ENCODE measurements at regions not wholly inside any gene's neighbourhood (a gene's known extent, or its start where the extent isn't known, plus 50 kb on each side); places are given as distances from the start of the nearest gene placed in this dataset.

DNA sequence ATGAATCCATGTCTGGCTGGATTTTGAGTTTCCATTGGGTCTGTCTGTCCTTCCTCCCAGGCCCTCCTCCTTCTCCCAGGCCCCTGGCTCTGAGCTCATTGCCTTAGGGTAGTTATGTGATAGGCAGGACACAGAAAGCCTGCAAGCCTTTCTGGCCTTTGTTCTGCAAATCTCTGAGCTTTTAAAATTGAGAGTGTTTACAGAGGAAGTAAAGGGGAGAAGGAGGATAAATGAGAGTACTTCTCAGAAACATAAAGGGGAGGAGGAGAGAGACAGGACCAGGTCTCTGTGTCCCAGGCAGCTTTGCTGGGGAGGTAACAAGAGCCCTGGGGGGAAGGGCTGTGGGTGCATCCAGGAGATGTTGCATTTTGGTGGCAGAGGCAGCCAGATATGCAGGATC is 126.7 kb downstream of the FOXD2 start:
- H3K9me3 ChIP-seq (ENCODE audit: control insufficient read depth, low read length, poor library complexity, severe bottlenecking) = no peaks in the 10 kb centered on the region
- DNase-seq (no peak), ATAC-seq (no peak)
- no peaks in the 10 kb centered on the region for H3K36me3 Mint-ChIP-seq (ENCODE audit: low read depth)
- H3K27me3 Mint-ChIP-seq = peaks cover 69% of the 10 kb centered on the region
- no peak overlapping the region for H3K4me3 Mint-ChIP-seq
- H3K4me1 Mint-ChIP-seq = no peaks in the 10 kb centered on the region
- no peak overlapping the region for H3K27ac Mint-ChIP-seq

DNA sequence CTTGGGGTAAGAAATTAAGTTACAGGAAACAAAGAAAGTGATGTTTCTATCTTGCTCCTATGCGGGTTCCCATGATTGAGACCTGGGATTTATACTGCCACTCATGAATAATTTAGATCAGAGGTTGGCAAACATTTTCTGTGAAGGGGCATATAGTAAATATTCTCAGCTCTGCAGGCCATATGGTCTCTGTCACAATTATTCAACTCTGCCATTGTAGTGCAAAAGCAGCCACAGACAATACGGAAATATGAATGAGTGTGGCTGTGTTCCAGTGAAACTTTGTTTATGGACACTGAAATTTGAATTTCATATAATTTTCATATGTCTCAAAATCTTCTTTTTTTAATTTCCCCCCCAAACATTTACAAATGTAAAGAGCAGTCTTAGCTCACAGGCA is 127.2 kb downstream of the FOXD2 start:
- Mint-ChIP-seq H3K36me3 (ENCODE audit: low read depth) (no peaks in the 10 kb centered on the region), H3K27me3 (peaks cover 71% of the 10 kb centered on the region), H3K4me1 (no peaks in the 10 kb centered on the region), H3K27ac (no peak overlapping the region), H3K4me3 (no peak overlapping the region)
- H3K9me3 ChIP-seq (ENCODE audit: control insufficient read depth, low read length, poor library complexity, severe bottlenecking) = no peaks in the 10 kb centered on the region
- ATAC-seq (no peak), DNase-seq (no peak)

DNA sequence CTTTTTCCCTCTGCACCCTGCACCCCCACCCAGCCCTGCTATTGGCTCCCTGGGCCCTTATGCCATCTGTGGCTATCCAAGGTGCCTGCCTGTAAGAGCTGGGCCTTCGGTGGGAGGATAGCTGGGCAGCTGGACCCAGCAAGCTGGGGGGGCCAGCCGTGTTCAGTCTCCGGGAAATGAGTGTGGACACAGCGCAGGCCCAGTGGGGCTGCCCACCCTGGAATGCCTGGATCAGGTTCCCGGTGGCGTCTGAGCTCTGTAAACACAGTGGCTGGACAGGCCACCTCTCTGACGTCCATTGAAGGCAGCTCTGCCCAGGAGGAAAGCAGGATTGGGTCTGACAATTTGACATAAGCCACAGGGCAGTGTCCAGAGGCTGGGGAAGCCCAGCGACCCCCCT is 127.8 kb downstream of the FOXD2 start:
- H3K36me3 Mint-ChIP-seq (ENCODE audit: low read depth) = no peaks in the 10 kb centered on the region
- H3K4me3 Mint-ChIP-seq = no peak overlapping the region
- no peak overlapping the region for H3K27ac Mint-ChIP-seq

DNA sequence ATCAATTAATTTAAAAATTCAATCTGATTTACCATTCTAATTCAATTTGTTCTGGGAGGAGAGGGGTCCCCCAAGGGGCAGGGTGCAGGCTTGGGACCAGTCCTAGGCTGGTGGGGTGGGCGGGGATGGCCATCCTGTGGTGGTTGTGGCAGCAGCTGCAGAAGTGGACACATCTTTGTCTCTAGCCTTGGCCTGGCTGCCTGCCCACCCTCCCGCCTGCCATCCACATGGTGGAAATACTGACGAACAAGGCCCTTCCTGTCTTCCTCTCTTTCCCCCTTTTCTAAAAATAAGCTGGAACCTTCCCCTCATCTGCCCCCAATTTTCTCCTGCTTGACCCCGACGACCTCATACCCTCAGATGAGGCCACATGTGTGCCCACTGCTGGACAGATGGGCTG is 130.9 kb downstream of the FOXD2 start:
- Mint-ChIP-seq H3K4me1 (peaks cover 3% of the 10 kb centered on the region), H3K36me3 (ENCODE audit: low read depth) (no peaks in the 10 kb centered on the region), H3K27me3 (peaks cover 58% of the 10 kb centered on the region), H3K4me3 (no peak overlapping the region), H3K27ac (no peak overlapping the region)
- DNase-seq (no peak), ATAC-seq (no peak)
- H3K9me3 ChIP-seq (ENCODE audit: control insufficient read depth, low read length, poor library complexity, severe bottlenecking) = no peaks in the 10 kb centered on the region

More for the DNA sequence above, 127.8 kb downstream of the FOXD2 start:
- Mint-ChIP-seq H3K27me3 (peaks cover 71% of the 10 kb centered on the region), H3K4me1 (peaks cover 3% of the 10 kb centered on the region)
- no peak for DNase-seq
- ATAC-seq = no peak
- no peaks in the 10 kb centered on the region for H3K9me3 ChIP-seq (ENCODE audit: control insufficient read depth, low read length, poor library complexity, severe bottlenecking)

DNA sequence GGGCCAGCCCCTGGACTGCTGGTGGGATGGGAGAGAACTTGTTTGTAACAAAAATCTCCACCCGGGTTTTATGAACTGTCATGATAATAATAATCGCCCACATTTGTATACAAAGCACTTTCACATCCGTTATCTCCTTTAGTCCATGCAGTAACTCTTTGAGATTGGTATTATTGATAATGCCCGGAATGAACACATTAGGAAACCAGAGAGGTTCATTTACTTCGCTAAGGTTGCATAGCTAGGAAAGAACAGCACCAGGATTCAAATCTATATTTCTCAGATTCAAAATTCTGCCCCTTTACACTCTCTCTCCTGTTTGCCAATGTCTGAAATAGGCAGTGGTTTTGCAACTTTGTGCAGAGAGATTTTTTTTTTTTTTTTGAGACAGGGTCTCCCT is 131.4 kb downstream of the FOXD2 start:
- ATAC-seq (no peak), DNase-seq (no peak)
- Mint-ChIP-seq H3K27me3 (peaks cover 58% of the 10 kb centered on the region), H3K36me3 (ENCODE audit: low read depth) (no peaks in the 10 kb centered on the region), H3K4me1 (peaks cover 3% of the 10 kb centered on the region), H3K27ac (no peak overlapping the region), H3K4me3 (no peak overlapping the region)
- no peaks in the 10 kb centered on the region for H3K9me3 ChIP-seq (ENCODE audit: control insufficient read depth, low read length, poor library complexity, severe bottlenecking)

DNA sequence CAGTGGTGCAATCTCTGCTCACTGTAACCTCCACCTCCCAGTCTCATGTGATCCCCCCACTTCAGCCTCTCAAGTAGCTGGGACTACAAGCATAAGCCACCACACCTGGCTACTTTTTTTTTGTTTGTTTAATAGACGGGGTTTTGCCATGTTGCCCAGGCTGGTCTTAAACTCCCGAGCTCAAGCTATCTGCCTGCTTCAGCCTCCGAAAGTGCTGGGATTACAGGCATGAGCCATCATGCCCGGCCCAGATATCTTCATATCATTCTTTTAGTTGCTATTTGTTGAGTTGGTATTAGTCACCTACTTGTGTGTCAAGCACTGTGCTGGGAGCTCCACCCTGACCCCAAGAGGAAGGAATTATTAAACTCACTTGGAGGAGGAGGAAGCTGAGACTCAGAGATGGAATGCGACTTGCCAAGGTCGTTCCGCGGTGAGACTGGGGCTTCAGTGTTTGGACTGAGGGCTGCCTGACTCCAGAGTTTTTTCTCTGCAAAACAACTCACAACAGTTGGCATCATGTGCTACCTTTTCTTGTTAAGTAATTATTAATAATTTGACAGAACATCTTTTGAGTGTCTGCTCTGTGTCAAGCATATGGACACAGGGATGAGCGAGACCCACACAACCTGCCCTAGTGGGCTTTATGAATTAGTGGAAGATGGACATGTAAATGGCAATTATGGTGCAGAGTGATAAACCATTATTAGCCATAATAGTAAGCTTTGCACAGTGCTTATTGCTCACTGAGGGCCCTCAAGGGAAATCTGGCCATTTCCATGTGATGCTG is 132.0 kb downstream of the FOXD2 start:
- no peaks in the 10 kb centered on the region for H3K9me3 ChIP-seq (ENCODE audit: control insufficient read depth, low read length, poor library complexity, severe bottlenecking)
- no peak overlapping the region for H3K27ac Mint-ChIP-seq
- peaks cover 56% of the 10 kb centered on the region for H3K27me3 Mint-ChIP-seq
- no peaks in the 10 kb centered on the region for H3K36me3 Mint-ChIP-seq (ENCODE audit: low read depth)
- DNase-seq (no peak), ATAC-seq (no peak)
- no peak overlapping the region for H3K4me3 Mint-ChIP-seq
- peaks cover 3% of the 10 kb centered on the region for H3K4me1 Mint-ChIP-seq

DNA sequence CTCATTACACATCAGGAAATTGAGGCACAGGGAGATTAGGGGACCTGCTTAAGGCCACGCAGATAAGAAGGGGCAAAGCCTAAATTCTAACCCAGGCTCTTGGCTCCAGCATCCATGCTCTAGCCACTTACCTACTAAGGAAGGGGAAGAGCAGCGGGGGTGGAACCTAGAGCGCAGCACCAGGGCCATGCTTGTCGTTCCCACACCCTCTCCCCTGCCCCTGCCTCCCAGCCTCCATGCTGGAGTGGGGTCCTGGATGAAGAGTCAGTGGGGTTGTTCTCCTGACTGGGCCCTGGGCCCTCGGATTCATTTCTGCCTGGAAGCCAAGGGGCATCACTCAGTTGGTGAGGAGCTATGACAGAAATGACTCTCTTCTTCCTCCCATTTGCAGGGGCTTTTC is 133.3 kb downstream of the FOXD2 start:
- ATAC-seq (no peak), DNase-seq (no peak)
- H3K36me3 Mint-ChIP-seq (ENCODE audit: low read depth) = no peaks in the 10 kb centered on the region
- H3K27me3 Mint-ChIP-seq = peaks cover 62% of the 10 kb centered on the region
- no peak overlapping the region for H3K27ac Mint-ChIP-seq
- H3K4me1 Mint-ChIP-seq = peaks cover 3% of the 10 kb centered on the region
- H3K9me3 ChIP-seq (ENCODE audit: control insufficient read depth, low read length, poor library complexity, severe bottlenecking) = no peaks in the 10 kb centered on the region
- no peak overlapping the region for H3K4me3 Mint-ChIP-seq

DNA sequence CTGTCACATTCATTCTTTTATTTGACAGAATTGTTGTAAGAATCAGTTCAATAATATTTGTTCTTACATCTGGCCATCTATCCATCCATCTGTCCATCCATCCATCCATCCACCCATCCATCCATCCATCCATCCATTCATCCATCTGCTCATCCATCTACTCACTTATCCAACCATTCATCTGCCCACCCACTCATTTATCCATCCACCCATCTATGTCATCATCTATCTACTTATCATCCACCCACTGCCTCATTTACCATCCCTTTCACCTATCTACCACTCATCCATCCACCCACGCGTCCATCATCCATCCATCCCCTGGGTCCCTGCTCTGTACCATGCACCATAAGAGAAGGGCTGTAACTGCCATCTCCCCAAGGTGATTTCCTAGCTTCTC is 134.1 kb downstream of the FOXD2 start:
- no peak overlapping the region for H3K27ac Mint-ChIP-seq
- DNase-seq (no peak), ATAC-seq (no peak)
- no peaks in the 10 kb centered on the region for H3K36me3 Mint-ChIP-seq (ENCODE audit: low read depth)
- H3K4me3 Mint-ChIP-seq = no peak overlapping the region
- H3K4me1 Mint-ChIP-seq = peaks cover 3% of the 10 kb centered on the region
- no peaks in the 10 kb centered on the region for H3K9me3 ChIP-seq (ENCODE audit: control insufficient read depth, low read length, poor library complexity, severe bottlenecking)
- H3K27me3 Mint-ChIP-seq = peaks cover 66% of the 10 kb centered on the region

DNA sequence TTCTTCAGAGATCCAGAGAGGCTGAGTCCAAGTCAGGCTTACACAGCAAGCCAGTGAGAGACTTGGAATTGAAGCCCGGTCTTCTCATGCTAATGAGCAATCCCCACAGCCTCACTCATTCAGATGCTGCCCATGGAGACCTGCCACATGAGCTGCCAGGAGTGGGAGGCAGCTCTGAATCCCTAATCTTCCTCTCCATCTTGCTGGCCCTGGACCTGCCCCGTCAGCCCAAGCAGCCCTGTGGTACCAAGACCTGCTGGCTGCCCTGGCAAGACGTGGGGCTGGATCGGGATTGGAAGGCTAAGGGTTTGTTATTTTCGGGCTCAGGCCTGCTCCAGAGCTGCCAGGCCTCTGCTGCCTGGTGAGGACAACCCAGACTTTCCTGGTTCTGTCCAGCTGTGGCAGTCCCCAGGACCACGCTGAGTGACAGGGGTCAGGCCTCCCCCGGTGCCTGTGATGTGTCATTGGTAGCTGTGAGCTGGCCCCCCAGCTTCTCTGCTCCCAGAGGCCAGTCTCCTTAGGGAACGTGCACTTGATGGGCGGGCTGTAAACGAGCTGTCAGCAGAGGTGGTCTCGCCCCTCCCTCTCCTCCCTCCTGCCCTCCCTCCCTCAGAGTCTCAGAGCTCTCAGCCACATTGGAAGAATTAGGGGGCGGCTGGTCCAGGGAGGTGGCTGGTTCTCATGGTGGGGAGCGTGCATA is 135.0 kb downstream of the FOXD2 start:
- ATAC-seq = no peak
- H3K4me1 Mint-ChIP-seq = peaks cover 3% of the 10 kb centered on the region
- H3K27ac Mint-ChIP-seq = no peak overlapping the region
- H3K4me3 Mint-ChIP-seq = no peak overlapping the region
- no peaks in the 10 kb centered on the region for H3K9me3 ChIP-seq (ENCODE audit: control insufficient read depth, low read length, poor library complexity, severe bottlenecking)
- H3K27me3 Mint-ChIP-seq = peaks cover 70% of the 10 kb centered on the region
- peaks cover 3% of the 10 kb centered on the region for H3K36me3 Mint-ChIP-seq (ENCODE audit: low read depth)
- no peak for DNase-seq

DNA sequence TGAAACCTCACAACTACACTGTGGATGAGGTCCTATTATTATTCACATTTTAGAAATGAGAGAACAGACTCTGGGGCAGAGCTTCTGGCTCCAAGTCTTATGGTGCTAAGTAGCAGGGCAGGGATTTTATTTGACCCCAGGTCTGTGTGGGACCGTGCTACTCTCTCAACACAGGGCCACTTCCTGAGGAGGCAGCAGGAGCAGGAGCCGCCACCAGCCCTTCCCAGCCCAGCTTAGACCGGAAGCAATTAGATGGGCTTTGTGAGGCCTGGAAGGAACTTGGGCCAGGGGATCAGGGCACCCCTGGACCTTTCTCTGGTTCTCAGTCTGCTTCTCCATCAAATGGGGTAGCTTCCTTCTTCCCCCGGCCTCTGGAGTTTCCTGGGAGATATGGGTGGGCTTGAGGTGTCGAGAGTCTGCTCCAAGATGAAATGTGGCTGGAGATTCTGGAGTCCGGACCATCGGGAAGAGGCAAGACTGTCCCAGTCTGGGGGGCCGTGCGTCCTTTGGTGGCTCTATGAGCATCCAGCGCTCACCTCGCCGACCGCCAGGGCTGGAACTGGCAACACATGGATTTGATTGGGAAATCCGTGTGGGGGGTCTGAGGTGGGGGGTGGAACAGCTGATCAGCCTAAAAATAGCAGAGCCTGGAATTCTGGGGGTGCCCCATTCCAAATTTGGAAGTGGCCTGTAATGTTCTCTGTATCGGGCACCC is 136.8 kb downstream of the FOXD2 start:
- no peaks in the 10 kb centered on the region for H3K9me3 ChIP-seq (ENCODE audit: control insufficient read depth, low read length, poor library complexity, severe bottlenecking)
- H3K4me3 Mint-ChIP-seq = no peak overlapping the region
- peaks cover 3% of the 10 kb centered on the region for H3K36me3 Mint-ChIP-seq (ENCODE audit: low read depth)
- H3K27ac Mint-ChIP-seq = no peak overlapping the region
- ATAC-seq (no peak), DNase-seq (no peak)
- H3K27me3 Mint-ChIP-seq = peaks cover 66% of the 10 kb centered on the region
- peaks cover 3% of the 10 kb centered on the region for H3K4me1 Mint-ChIP-seq

DNA sequence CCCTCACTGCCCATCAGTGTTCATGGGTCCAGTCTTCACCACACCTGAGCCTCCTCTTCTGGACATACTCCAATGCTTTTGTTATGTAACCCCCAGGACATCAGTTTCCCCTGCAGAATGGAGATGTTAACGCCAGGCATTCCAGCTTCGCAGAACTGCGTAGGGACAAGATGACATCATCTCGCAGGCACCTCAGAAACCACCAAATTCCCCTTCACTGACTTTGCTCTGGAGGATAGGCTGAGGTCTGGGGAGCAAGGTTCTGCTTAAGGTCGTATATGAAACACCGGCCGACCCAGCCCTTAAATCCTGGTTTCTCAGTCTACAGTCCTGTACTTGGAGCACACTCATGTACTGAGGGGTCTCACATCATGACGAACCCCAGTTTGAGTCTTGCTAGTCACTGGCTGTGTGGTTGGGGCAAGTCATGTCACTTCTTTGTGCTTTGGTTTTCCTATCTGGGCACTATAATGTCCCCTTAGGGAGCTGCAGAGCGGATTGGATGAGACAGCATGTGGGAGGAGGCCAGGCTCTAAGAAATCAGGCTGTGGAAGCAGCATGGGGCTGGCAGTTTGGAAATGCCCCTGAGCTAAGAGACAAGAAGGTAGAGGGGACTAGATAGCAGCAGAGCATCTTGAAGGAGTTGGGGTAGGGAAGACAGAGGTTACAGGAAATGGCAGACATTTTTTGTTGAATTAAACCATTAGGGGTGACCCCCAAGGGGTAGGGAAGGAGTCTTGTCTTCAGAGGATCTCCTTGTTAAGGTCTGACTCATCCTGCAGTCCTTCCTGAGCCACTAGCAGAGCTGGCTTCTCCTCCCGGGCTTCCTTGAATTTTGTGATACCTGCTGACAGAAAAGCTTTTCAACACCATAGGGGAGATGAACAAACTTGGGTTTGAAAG is 138.3 kb downstream of the FOXD2 start:
- Mint-ChIP-seq H3K4me1 (no peaks in the 10 kb centered on the region), H3K36me3 (ENCODE audit: low read depth) (peaks cover 3% of the 10 kb centered on the region), H3K4me3 (no peak overlapping the region), H3K27me3 (peaks cover 65% of the 10 kb centered on the region), H3K27ac (no peak overlapping the region)
- ATAC-seq = no peak
- DNase-seq = no peak
- no peaks in the 10 kb centered on the region for H3K9me3 ChIP-seq (ENCODE audit: control insufficient read depth, low read length, poor library complexity, severe bottlenecking)

DNA sequence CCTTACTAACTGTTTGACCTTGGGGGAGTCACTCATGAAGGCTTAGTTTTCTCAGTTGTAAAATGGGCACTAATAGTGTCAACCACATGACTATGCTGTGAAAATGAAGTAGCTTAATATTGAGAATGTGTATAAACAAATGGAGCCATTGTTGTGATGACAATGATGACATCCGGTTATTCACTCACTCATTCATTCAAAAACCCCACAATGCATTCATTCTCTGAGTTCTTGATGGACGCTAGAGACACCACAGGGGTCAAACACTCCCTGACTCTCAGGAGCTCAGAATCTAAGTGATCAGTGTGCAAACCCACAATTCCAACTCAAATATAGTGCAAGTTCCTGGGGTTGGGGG is 138.9 kb downstream of the FOXD2 start:
- no peak overlapping the region for H3K4me3 Mint-ChIP-seq
- DNase-seq = no peak
- no peak overlapping the region for H3K27ac Mint-ChIP-seq
- no peak for ATAC-seq
- no peaks in the 10 kb centered on the region for H3K9me3 ChIP-seq (ENCODE audit: control insufficient read depth, low read length, poor library complexity, severe bottlenecking)
- H3K27me3 Mint-ChIP-seq = peaks cover 65% of the 10 kb centered on the region
- peaks cover 3% of the 10 kb centered on the region for H3K36me3 Mint-ChIP-seq (ENCODE audit: low read depth)
- no peaks in the 10 kb centered on the region for H3K4me1 Mint-ChIP-seq
